ENCODE measurements at regions not wholly inside any gene's neighbourhood (a gene's known extent, or its start where the extent isn't known, plus 50 kb on each side); places are given as distances from the start of the nearest gene placed in this dataset.

DNA sequence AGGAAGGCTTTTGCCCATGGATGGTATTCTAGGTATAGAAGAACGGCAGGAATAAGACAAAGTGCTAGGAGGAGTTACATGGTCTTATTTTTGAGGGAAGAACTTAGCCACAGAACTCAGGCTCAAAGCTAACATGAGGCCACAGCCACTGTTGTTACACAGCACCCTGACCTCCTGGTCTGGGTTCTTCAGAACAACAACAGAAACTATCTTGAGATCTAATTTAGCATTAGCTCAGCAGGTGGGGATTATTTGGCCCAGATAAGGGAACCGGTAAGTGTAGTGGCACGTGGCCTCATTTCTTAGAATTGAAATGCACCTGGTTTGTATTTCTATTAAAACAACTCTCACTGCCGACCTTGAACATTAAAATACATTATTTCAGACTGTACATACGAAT is 1168.7 kb upstream of the SEMA6A start:
- TF ChIP-seq, protein P1, sequence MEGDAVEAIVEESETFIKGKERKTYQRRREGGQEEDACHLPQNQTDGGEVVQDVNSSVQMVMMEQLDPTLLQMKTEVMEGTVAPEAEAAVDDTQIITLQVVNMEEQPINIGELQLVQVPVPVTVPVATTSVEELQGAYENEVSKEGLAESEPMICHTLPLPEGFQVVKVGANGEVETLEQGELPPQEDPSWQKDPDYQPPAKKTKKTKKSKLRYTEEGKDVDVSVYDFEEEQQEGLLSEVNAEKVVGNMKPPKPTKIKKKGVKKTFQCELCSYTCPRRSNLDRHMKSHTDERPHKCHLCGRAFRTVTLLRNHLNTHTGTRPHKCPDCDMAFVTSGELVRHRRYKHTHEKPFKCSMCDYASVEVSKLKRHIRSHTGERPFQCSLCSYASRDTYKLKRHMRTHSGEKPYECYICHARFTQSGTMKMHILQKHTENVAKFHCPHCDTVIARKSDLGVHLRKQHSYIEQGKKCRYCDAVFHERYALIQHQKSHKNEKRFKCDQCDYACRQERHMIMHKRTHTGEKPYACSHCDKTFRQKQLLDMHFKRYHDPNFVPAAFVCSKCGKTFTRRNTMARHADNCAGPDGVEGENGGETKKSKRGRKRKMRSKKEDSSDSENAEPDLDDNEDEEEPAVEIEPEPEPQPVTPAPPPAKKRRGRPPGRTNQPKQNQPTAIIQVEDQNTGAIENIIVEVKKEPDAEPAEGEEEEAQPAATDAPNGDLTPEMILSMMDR (IDR thresholded peaks at IDR 0.05; ENCODE audit: insufficient read depth, low read length) = no peak
- no peak for DNase-seq (ENCODE audit: low read depth)
- H3K4me3 ChIP-seq (ENCODE audit: low read depth, low read length) = no peak overlapping the region

DNA sequence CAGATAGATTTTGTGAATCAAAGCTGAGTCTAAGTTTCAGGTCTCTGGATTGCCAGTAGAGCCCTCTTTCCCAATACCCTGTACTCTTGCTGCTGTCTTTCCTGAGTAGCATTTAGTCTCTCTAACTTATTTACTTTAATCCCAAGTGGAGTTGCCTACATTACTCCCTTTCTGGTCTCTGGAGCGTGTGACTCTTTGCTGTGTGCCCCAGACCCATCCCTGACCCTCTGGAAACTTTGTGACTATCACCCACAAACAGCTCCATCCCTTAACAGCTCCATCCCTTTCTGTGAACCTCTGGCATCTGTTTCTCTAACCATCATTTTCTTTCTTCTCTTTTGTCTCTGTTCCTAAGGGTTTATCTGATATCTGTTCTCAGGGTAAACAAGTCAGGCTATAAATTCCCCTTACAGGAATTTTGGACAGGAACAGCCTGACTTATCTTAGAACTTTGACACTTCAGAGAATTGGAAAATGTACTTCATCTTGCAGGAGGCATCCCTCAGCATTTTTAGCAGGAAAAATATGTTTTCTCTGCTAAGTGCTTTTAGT is 1167.1 kb upstream of the SEMA6A start:
- DNase-seq (ENCODE audit: low read depth) = no peak
- TF ChIP-seq, protein P1 (IDR thresholded peaks at IDR 0.05; ENCODE audit: insufficient read depth, low read length) = no peak
- H3K4me3 ChIP-seq (ENCODE audit: low read depth, low read length) = no peak overlapping the region

DNA sequence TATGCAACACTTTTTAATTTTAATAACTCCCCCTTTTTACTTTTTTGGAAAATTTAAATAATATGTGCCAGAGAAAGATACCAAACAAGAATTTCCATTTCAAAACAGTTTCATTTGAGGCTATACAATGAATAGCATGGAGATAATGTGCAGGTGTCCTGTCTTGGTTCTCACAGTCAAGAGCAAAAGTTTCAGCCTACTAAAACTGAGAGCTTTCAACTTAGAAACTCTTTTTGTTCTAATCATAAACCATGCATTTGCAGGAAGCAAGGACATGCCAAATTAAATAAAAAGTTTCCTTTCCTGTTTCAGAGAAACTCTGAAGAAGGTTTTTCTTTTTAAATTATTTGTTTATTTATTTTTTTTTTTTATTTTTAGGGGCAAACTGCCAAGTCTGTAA is 1165.6 kb upstream of the SEMA6A start:
- TF ChIP-seq, protein P1 (IDR thresholded peaks at IDR 0.05; ENCODE audit: insufficient read depth, low read length) = no peak
- H3K4me3 ChIP-seq (ENCODE audit: low read depth, low read length) = no peak overlapping the region
- DNase-seq (ENCODE audit: low read depth) = no peak

DNA sequence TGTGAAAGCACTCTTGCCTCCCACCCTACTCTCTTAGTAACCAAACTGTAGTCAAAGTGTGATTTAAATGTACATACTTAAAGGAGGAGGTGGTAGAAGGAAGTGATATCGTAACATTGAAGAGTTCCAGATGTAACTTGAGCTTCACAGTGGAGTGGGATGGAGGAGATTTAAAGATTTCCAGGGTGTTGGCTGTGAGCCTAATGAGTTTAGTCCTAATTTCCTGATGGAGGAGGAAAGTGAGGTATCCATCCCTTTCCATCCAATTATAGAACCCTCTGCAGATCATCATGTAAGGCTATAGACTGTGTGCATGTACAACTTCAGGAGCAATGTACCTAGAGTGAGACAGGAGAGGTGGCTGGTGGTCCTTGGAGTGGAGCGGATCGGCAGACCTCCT is 1163.9 kb upstream of the SEMA6A start:
- no peak overlapping the region for H3K4me3 ChIP-seq (ENCODE audit: low read depth, low read length)
- no peak for DNase-seq (ENCODE audit: low read depth)
- TF ChIP-seq, protein P1 (IDR thresholded peaks at IDR 0.05; ENCODE audit: insufficient read depth, low read length) = no peak

DNA sequence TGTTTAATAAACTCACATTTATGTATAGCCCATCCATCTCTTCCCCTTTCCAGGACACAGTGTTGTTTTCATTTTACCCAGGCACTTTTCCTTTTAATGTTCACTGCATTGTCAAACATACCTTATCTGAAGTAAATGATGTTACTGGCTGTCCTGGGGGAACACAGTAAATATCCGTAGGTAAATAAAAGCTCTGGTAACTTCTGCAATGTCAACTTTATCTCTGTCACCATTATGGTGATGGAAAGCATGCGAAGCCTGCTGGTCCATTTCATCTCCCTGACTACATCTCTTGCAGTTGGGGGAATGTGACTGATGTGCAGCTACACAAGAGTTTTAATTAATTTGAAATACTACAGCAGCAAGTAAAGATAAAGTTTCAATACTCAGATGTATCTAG is 1162.1 kb upstream of the SEMA6A start:
- TF ChIP-seq, protein P1 (IDR thresholded peaks at IDR 0.05; ENCODE audit: insufficient read depth, low read length) = no peak
- DNase-seq (ENCODE audit: low read depth) = no peak
- no peak overlapping the region for H3K4me3 ChIP-seq (ENCODE audit: low read depth, low read length)

DNA sequence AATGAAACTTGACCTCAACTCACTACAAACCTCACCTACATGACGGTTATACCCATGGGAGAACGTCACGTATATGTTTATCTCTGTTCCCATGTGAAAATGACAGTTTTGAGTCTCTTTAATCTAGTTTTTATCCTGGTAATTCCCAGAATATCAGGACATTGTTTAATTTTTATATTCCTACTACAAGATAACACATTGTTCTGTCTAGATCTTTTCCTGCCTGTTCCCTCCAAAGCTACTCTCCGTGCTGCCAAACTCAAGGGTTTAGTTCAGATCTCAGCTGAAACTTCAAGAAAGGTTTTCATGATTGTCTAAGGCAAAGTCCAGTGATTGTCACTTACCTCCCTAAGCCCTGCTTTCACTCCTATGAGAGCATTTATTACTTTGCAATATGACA is 1159.4 kb upstream of the SEMA6A start:
- TF ChIP-seq, protein P1 (IDR thresholded peaks at IDR 0.05; ENCODE audit: insufficient read depth, low read length) = no peak
- H3K4me3 ChIP-seq (ENCODE audit: low read depth, low read length) = no peak overlapping the region
- no peak for DNase-seq (ENCODE audit: low read depth)

DNA sequence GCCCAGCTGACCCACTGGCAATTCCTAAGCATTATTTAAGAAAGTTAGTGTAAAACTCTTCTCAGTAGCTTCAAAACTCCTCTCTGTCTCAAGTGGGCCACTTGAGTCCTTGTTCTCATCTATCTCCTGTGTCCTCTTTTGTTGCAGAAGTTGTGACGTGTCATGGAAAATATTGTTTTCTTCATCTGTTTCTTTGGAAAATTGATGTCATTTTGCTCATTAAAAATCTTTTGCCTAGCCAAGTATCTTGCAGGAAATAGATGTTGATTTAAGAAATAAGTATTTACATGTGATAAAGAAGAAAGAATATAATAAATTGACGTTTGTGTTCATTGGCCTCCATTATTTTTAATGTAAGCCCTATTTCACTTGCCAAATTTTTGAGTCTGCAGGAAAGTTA is 1158.4 kb upstream of the SEMA6A start:
- H3K4me3 ChIP-seq (ENCODE audit: low read depth, low read length) = no peak overlapping the region
- DNase-seq (ENCODE audit: low read depth) = no peak
- TF ChIP-seq, protein P1 (IDR thresholded peaks at IDR 0.05; ENCODE audit: insufficient read depth, low read length) = no peak

All from fibroblast of the aortic adventitia (primary cell).